Breast epithelium (tissue), 3 donors: ENCODE measurements at regions not wholly inside any gene's neighbourhood (a gene's known extent, or its start where the extent isn't known, plus 50 kb on each side); places are given as distances from the start of the nearest gene placed in this dataset.

Experiments
- CTCF ChIP-seq, 3 donors: fragments of 450-650 bp; IDR thresholded peaks; one replicate each; pipeline ENCODE4 v1.5.1; 2016 to 2017; ENCODE audit warnings: antibody characterized with exemption in 3 of 3, mild to moderate bottlenecking in 3 of 3, moderate library complexity in 3 of 3
- POLR2A ChIP-seq: fragments of 450-650 bp; IDR thresholded peaks from one replicate; pipeline ENCODE4 v1.6.1; 2016; ENCODE audit warnings: antibody characterized with exemption, mild to moderate bottlenecking, moderate library complexity
- POLR2AphosphoS5 ChIP-seq, 3 donors: sonication (generic); formaldehyde crosslinking; IDR thresholded peaks; one replicate each; pipeline ENCODE4 v1.6.1; 2017; ENCODE audit warnings: antibody characterized with exemption in 3 of 3

- TF ChIP-seq CTCF (IDR thresholded peaks at IDR 0.05) (no peak), POLR2A (no peak), POLR2AphosphoS5 (IDR thresholded peaks at IDR 0.05) (no peak)
These were observed 1305.3 kb upstream of the CELF2 start for GRCh38 chr10:9712393-9712792.
